ENCODE measurements at regions not wholly inside any gene's neighbourhood (a gene's known extent, or its start where the extent isn't known, plus 50 kb on each side); places are given as distances from the start of the nearest gene placed in this dataset.

GRCh38 chr7:79951415-79951814, 183.2 kb upstream of the GNAI1 start:
- no peak for DNase-seq (ENCODE audit: low read depth)
- no peak for TF ChIP-seq POLR2A (IDR thresholded peaks at IDR 0.05; ENCODE audit: extremely low read depth, insufficient read length)
- TF ChIP-seq MAX (IDR thresholded peaks at IDR 0.05; ENCODE audit: low read depth, low read length): no peak
- TF ChIP-seq CTCF (IDR thresholded peaks at IDR 0.05; ENCODE audit: low read depth, low read length): no peak
- TF ChIP-seq MYC (IDR thresholded peaks at IDR 0.05; ENCODE audit: low read depth, low read length): no peak
- H3K4me3 ChIP-seq (ENCODE audit: low read depth, low read length): no peak overlapping the region

GRCh38 chr7:79949778-79950177, 184.9 kb upstream of the GNAI1 start:
- H3K4me3 ChIP-seq (ENCODE audit: low read depth, low read length): no peak overlapping the region
- DNase-seq (ENCODE audit: low read depth): no peak
- TF ChIP-seq MAX (IDR thresholded peaks at IDR 0.05; ENCODE audit: low read depth, low read length) (no peak), POLR2A (IDR thresholded peaks at IDR 0.05; ENCODE audit: extremely low read depth, insufficient read length) (no peak), CTCF (IDR thresholded peaks at IDR 0.05; ENCODE audit: low read depth, low read length) (no peak), MYC (IDR thresholded peaks at IDR 0.05; ENCODE audit: low read depth, low read length) (no peak)

GRCh38 chr7:79936281-79936983, 198.2 kb upstream of the GNAI1 start:
- H3K4me3 ChIP-seq (ENCODE audit: low read depth, low read length): no peak overlapping the region
- no peak for DNase-seq (ENCODE audit: low read depth)
- TF ChIP-seq CTCF (IDR thresholded peaks at IDR 0.05; ENCODE audit: low read depth, low read length): no peak
- no peak for TF ChIP-seq MYC (IDR thresholded peaks at IDR 0.05; ENCODE audit: low read depth, low read length)
- TF ChIP-seq POLR2A (IDR thresholded peaks at IDR 0.05; ENCODE audit: extremely low read depth, insufficient read length): no peak
- TF ChIP-seq MAX (IDR thresholded peaks at IDR 0.05; ENCODE audit: low read depth, low read length): no peak

- DNase-seq (ENCODE audit: low read depth): no peak
- TF ChIP-seq MYC (IDR thresholded peaks at IDR 0.05; ENCODE audit: low read depth, low read length): no peak
- TF ChIP-seq MAX (IDR thresholded peaks at IDR 0.05; ENCODE audit: low read depth, low read length): no peak
- TF ChIP-seq POLR2A (IDR thresholded peaks at IDR 0.05; ENCODE audit: extremely low read depth, insufficient read length): no peak
- TF ChIP-seq CTCF (IDR thresholded peaks at IDR 0.05; ENCODE audit: low read depth, low read length): no peak
- H3K4me3 ChIP-seq (ENCODE audit: low read depth, low read length): no peak overlapping the region
These were observed 199.9 kb upstream of the GNAI1 start for GRCh38 chr7:79934727-79935126.

- no peak for DNase-seq (ENCODE audit: low read depth)
- no peak for TF ChIP-seq POLR2A (IDR thresholded peaks at IDR 0.05; ENCODE audit: extremely low read depth, insufficient read length)
- no peak for TF ChIP-seq MYC (IDR thresholded peaks at IDR 0.05; ENCODE audit: low read depth, low read length)
- no peak overlapping the region for H3K4me3 ChIP-seq (ENCODE audit: low read depth, low read length)
These were observed 201.5 kb upstream of the GNAI1 start for GRCh38 chr7:79933144-79933543.

GRCh38 chr7:79930604-79931003, 204.0 kb upstream of the GNAI1 start:
- no peak overlapping the region for H3K4me3 ChIP-seq (ENCODE audit: low read depth, low read length)
- no peak for DNase-seq (ENCODE audit: low read depth)
- TF ChIP-seq POLR2A (IDR thresholded peaks at IDR 0.05; ENCODE audit: extremely low read depth, insufficient read length) (no peak), CTCF (IDR thresholded peaks at IDR 0.05; ENCODE audit: low read depth, low read length) (no peak), MAX (IDR thresholded peaks at IDR 0.05; ENCODE audit: low read depth, low read length) (no peak), MYC (IDR thresholded peaks at IDR 0.05; ENCODE audit: low read depth, low read length) (no peak)

All from NB4 (cell line).